Neural cell (in vitro differentiated cells): ENCODE measurements at regions not wholly inside any gene's neighbourhood (a gene's known extent, or its start where the extent isn't known, plus 50 kb on each side); places are given as distances from the start of the nearest gene placed in this dataset.
"Not testable (repeated sequence)": the region's sequence is repeated elsewhere in the genome, so short reads cannot be mapped to it uniquely, and the experiment has no call there.

Experiments
- H2AFZ ChIP-seq: fragments of 200-600, 300-800 bp; sonication (generic), shearing (Covaris generic); 2 replicates; pipeline ENCODE4 v1.6.0; 2014; ENCODE audit warnings: low read depth, mild to moderate bottlenecking, antibody characterized with exemption, low read length, moderate library complexity
- H3F3A ChIP-seq: fragments of 200-600 bp; shearing (Covaris generic); 2 replicates; pipeline ENCODE4 v1.6.1; 2016; ENCODE audit warnings: mild to moderate bottlenecking, moderate library complexity, mixed read lengths, antibody characterized with exemption, low read length; ENCODE audit not compliant: insufficient read depth, poor library complexity, severe bottlenecking
- H3K27ac ChIP-seq: fragments of 200-600, 300-800 bp; sonication (generic), shearing (Covaris generic); 2 replicates; pipeline ENCODE4 v1.5.1; 2014; ENCODE audit warnings: mild to moderate bottlenecking, low read length, moderate library complexity
- H3K27me3 ChIP-seq: fragments of 300-800, 200-600 bp; sonication (generic), shearing (Covaris generic); 2 replicates; pipeline ENCODE4 v1.6.0; 2014; ENCODE audit warnings: mild to moderate bottlenecking, low read depth, low read length, moderate library complexity; ENCODE audit not compliant: insufficient read depth
- H3K36me3 ChIP-seq: fragments of 300-800, 200-600 bp; sonication (generic), shearing (Covaris generic); 2 replicates; pipeline ENCODE4 v1.5.1; 2014; ENCODE audit warnings: mild to moderate bottlenecking, antibody characterized with exemption, low read length, moderate library complexity; ENCODE audit not compliant: insufficient read depth
- H3K4me2 ChIP-seq: fragments of 300-800, 200-600 bp; sonication (generic), shearing (Covaris generic); 2 replicates; pipeline ENCODE4 v1.6.0; 2014; ENCODE audit warnings: mild to moderate bottlenecking, low read length
- H3K4me3 ChIP-seq: fragments of 300-800, 200-600 bp; sonication (generic), shearing (Covaris generic); 2 replicates; pipeline ENCODE4 v1.5.1; 2014; ENCODE audit warnings: mild to moderate bottlenecking, low read length, moderate library complexity
- H3K79me2 ChIP-seq: fragments of 200-600 bp; shearing (Covaris generic); replicated peaks from 2 replicates; pipeline ENCODE4 v1.6.0; 2014; ENCODE audit warnings: mild to moderate bottlenecking, low read length, moderate library complexity; ENCODE audit not compliant: insufficient read depth
- H3K9ac ChIP-seq: fragments of 300-800, 200-600 bp; sonication (generic), shearing (Covaris generic); 2 replicates; pipeline ENCODE4 v1.6.1; 2016; ENCODE audit warnings: mild to moderate bottlenecking, low read length, mixed read lengths
- H3K9me2 ChIP-seq: fragments of 200-600 bp; shearing (Covaris generic); 2 replicates; pipeline ENCODE4 v1.6.1; 2016; ENCODE audit warnings: mild to moderate bottlenecking, low read length, mixed read lengths; ENCODE audit not compliant: insufficient read depth
- H3K9me3 ChIP-seq: fragments of 200-600, 300-800 bp; sonication (generic), shearing (Covaris generic); 2 replicates; pipeline ENCODE4 v1.6.1; 2016; ENCODE audit warnings: mild to moderate bottlenecking, mixed run types, low read length, moderate library complexity, mixed read lengths
- H4K20me1 ChIP-seq: fragments of 200-600 bp; shearing (Covaris generic); 2 replicates; pipeline ENCODE4 v1.6.1; 2016; ENCODE audit warnings: mild to moderate bottlenecking, mixed run types; ENCODE audit not compliant: insufficient read depth
- EP300 ChIP-seq: fragments of 450-650 bp; conservative IDR thresholded peaks from 2 replicates; pipeline ENCODE4 v1.6.1; 2014; ENCODE audit warnings: antibody characterized with exemption, mild to moderate bottlenecking, moderate library complexity; ENCODE audit not compliant: poor library complexity, severe bottlenecking
- EZH2 ChIP-seq: fragments of 200-600, 300-800 bp; shearing (Covaris generic), sonication (generic); IDR thresholded peaks from 2 replicates; pipeline ENCODE4 v1.6.1; 2014; ENCODE audit warnings: antibody characterized with exemption, low read length, borderline replicate concordance, mild to moderate bottlenecking; ENCODE audit not compliant: insufficient read depth, poor library complexity, severe bottlenecking
- MXI1 ChIP-seq: fragments of 450-650 bp; conservative IDR thresholded peaks from 2 replicates; pipeline ENCODE4 v1.6.1; 2014; ENCODE audit warnings: antibody characterized with exemption, mild to moderate bottlenecking; ENCODE audit not compliant: poor library complexity, severe bottlenecking
- POLR2AphosphoS5 ChIP-seq: IDR thresholded peaks from 2 replicates; pipeline ENCODE4 v1.6.1; 2012
- RAD21 ChIP-seq: fragments of 450-650 bp; conservative IDR thresholded peaks from 2 replicates; pipeline ENCODE4 v1.6.1; 2014; ENCODE audit warnings: antibody characterized with exemption, mild to moderate bottlenecking, moderate library complexity
- SMC3 ChIP-seq: fragments of 450-650 bp; conservative IDR thresholded peaks from 2 replicates; pipeline ENCODE4 v1.6.1; 2014; ENCODE audit warnings: antibody characterized with exemption, mild to moderate bottlenecking, moderate library complexity; ENCODE audit not compliant: poor library complexity
- TAF1 ChIP-seq: IDR thresholded peaks from 2 replicates; pipeline ENCODE4 v1.6.1; 2012; ENCODE audit warnings: low read depth
- TF ChIP-seq, protein P1 (sequence below): fragments of 450-650 bp; IDR thresholded peaks from 2 replicates; pipeline ENCODE4 v1.5.1; 2014; ENCODE audit warnings: antibody characterized with exemption, mild to moderate bottlenecking, moderate library complexity; ENCODE audit not compliant: poor library complexity, severe bottlenecking
- TF ChIP-seq, protein P2 (sequence below): IDR thresholded peaks from 2 replicates; pipeline ENCODE4 v1.6.1; 2012; ENCODE audit warnings: borderline replicate concordance

DNA sequence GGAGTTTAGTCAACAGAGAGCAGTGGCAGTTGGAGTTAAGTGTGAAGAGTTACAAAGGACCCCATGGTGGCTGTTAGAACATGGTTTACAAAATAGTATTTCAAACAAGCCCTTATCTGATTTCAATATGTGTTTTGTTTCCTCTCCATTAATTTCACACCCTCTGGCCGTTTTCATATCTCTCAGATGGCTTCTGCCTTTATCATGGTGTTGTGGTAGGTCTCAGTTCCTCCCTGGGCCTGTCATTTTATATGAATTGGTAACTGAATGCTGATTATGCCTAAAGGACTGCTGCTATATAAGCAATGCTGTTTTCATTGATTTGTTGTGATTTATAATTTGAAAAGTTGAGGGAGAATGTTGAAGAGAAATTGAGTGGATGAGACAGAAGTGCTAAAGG is 686.7 kb downstream of the NYAP2 start:
- no peak for TF ChIP-seq EP300
- TF ChIP-seq, protein P1, sequence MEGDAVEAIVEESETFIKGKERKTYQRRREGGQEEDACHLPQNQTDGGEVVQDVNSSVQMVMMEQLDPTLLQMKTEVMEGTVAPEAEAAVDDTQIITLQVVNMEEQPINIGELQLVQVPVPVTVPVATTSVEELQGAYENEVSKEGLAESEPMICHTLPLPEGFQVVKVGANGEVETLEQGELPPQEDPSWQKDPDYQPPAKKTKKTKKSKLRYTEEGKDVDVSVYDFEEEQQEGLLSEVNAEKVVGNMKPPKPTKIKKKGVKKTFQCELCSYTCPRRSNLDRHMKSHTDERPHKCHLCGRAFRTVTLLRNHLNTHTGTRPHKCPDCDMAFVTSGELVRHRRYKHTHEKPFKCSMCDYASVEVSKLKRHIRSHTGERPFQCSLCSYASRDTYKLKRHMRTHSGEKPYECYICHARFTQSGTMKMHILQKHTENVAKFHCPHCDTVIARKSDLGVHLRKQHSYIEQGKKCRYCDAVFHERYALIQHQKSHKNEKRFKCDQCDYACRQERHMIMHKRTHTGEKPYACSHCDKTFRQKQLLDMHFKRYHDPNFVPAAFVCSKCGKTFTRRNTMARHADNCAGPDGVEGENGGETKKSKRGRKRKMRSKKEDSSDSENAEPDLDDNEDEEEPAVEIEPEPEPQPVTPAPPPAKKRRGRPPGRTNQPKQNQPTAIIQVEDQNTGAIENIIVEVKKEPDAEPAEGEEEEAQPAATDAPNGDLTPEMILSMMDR = no peak
- no peak for TF ChIP-seq POLR2AphosphoS5
- TF ChIP-seq SMC3 = no peak
- TF ChIP-seq EZH2 = no peak
- TF ChIP-seq MXI1 = no peak
- no peak for TF ChIP-seq RAD21
- TF ChIP-seq, protein P2, sequence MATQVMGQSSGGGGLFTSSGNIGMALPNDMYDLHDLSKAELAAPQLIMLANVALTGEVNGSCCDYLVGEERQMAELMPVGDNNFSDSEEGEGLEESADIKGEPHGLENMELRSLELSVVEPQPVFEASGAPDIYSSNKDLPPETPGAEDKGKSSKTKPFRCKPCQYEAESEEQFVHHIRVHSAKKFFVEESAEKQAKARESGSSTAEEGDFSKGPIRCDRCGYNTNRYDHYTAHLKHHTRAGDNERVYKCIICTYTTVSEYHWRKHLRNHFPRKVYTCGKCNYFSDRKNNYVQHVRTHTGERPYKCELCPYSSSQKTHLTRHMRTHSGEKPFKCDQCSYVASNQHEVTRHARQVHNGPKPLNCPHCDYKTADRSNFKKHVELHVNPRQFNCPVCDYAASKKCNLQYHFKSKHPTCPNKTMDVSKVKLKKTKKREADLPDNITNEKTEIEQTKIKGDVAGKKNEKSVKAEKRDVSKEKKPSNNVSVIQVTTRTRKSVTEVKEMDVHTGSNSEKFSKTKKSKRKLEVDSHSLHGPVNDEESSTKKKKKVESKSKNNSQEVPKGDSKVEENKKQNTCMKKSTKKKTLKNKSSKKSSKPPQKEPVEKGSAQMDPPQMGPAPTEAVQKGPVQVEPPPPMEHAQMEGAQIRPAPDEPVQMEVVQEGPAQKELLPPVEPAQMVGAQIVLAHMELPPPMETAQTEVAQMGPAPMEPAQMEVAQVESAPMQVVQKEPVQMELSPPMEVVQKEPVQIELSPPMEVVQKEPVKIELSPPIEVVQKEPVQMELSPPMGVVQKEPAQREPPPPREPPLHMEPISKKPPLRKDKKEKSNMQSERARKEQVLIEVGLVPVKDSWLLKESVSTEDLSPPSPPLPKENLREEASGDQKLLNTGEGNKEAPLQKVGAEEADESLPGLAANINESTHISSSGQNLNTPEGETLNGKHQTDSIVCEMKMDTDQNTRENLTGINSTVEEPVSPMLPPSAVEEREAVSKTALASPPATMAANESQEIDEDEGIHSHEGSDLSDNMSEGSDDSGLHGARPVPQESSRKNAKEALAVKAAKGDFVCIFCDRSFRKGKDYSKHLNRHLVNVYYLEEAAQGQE = no peak
- Histone ChIP-seq H3K36me3 (no peaks in the 10 kb centered on the region), H2AFZ (no peak overlapping the region)

DNA sequence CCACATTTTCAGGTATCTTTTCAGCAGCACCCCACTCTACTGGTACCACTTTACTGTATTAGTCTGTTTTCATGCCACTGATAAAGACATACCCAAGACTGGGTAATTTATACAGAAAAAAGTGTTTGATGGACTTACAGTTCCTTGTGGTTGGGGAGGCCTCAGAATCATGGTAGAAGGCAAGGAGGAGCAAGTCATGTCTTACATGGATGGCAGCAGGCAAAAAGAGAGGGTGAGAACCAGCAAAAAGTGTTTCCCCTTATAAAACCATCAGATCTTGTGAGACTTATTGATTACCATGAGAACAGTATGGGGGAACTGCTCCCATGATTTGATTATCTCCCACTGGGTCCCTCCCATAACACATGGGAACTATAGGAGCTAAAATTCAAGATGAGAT is 685.9 kb downstream of the NYAP2 start:
- not testable (repeated sequence) for H3K36me3 ChIP-seq, H3K4me3 ChIP-seq, H3K4me2 ChIP-seq, H2AFZ ChIP-seq, H3K27me3 ChIP-seq, H3K27ac ChIP-seq, H3K79me2 ChIP-seq, H3K9me3 ChIP-seq, H3F3A ChIP-seq, H3K9me2 ChIP-seq, H4K20me1 ChIP-seq, H3K9ac ChIP-seq

More for the DNA sequence above, 686.7 kb downstream of the NYAP2 start:
- Histone ChIP-seq H3K4me3 (no peak overlapping the region), H3K9ac (no peak overlapping the region), H3K4me2 (no peak overlapping the region), H3K79me2 (no peaks in the 10 kb centered on the region), H3K9me3 (no peaks in the 10 kb centered on the region), H3K27ac (no peak overlapping the region), H3K27me3 (no peaks in the 10 kb centered on the region), H4K20me1 (no peaks in the 10 kb centered on the region), H3K9me2 (no peaks in the 10 kb centered on the region), H3F3A (no peaks in the 10 kb centered on the region)

DNA sequence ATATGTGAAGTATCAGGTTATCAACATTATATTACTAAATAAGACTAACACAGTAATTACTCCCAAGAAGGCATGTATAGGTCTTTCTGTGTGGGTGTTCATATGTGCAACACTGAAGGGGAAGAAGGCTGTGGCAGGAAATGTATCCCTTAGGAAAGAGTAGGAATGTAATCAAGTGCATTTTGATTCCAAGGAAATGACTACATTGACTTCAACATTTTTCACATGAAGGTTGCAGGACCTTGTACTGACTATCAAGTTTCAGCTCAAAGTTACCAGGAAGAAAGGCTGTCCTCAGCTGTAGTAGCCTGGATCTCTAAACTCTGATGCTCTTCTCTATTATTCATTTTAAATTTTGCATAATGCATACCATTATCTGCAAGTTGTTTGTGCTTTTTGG is 680.8 kb downstream of the NYAP2 start:
- Histone ChIP-seq H4K20me1 (no peaks in the 10 kb centered on the region), H3K9ac (no peak overlapping the region), H3K4me2 (no peak overlapping the region), H3K79me2 (no peaks in the 10 kb centered on the region), H3F3A (no peaks in the 10 kb centered on the region), H2AFZ (no peak overlapping the region), H3K27me3 (no peaks in the 10 kb centered on the region), H3K27ac (no peak overlapping the region), H3K9me2 (no peaks in the 10 kb centered on the region), H3K4me3 (no peak overlapping the region), H3K9me3 (no peaks in the 10 kb centered on the region), H3K36me3 (no peaks in the 10 kb centered on the region)
- TF ChIP-seq EP300 (no peak), MXI1 (no peak), EZH2 (no peak), TAF1 (no peak), RAD21 (no peak), SMC3 (no peak), POLR2AphosphoS5 (no peak)
- TF ChIP-seq, protein P2 = no peak
- TF ChIP-seq, protein P1 = no peak
